Ishikawa (cell line): ENCODE measurements at regions not wholly inside any gene's neighbourhood (a gene's known extent, or its start where the extent isn't known, plus 50 kb on each side); places are given as distances from the start of the nearest gene placed in this dataset.

Source experiments
- CEBPB ChIP-seq: IDR thresholded peaks from 2 replicates; pipeline ENCODE4 v1.6.1; 2012
- CREB1 ChIP-seq: IDR thresholded peaks from 2 replicates; pipeline ENCODE4 v1.6.1; 2012; ENCODE audit warnings: low read depth
- EGR1 ChIP-seq: IDR thresholded peaks from 2 replicates; pipeline ENCODE4 v1.6.1; 2012
- EP300 ChIP-seq: IDR thresholded peaks from 2 replicates; pipeline ENCODE4 v1.6.1; 2012; ENCODE audit warnings: borderline replicate concordance
- FOXM1 ChIP-seq: IDR thresholded peaks from 2 replicates; pipeline ENCODE4 v1.6.1; 2012; ENCODE audit warnings: low read depth, borderline replicate concordance
- MAX ChIP-seq: IDR thresholded peaks from 2 replicates; pipeline ENCODE4 v1.6.1; 2012
- NFIC ChIP-seq: IDR thresholded peaks from 2 replicates; pipeline ENCODE4 v1.6.1; 2012
- RAD21 ChIP-seq: IDR thresholded peaks from 2 replicates; pipeline ENCODE4 v1.6.1; 2012; ENCODE audit warnings: low read depth
- REST ChIP-seq: IDR thresholded peaks from 2 replicates; pipeline ENCODE4 v1.6.1; 2012; ENCODE audit warnings: low read depth, mild to moderate bottlenecking
- TAF1 ChIP-seq: IDR thresholded peaks from 2 replicates; pipeline ENCODE4 v1.6.1; 2012; ENCODE audit warnings: low read depth, mild to moderate bottlenecking
- TCF12 ChIP-seq: IDR thresholded peaks from 2 replicates; pipeline ENCODE4 v1.6.1; 2012; ENCODE audit warnings: low read depth
- TEAD4 ChIP-seq: IDR thresholded peaks from 2 replicates; pipeline ENCODE4 v1.6.1; 2012
- YY1 ChIP-seq: IDR thresholded peaks from 2 replicates; pipeline ENCODE4 v1.6.1; 2012; ENCODE audit warnings: low read depth
- ZBTB7A ChIP-seq: IDR thresholded peaks from 2 replicates; pipeline ENCODE4 v1.6.1; 2012; ENCODE audit warnings: low read depth
- TF ChIP-seq, protein P1 (sequence below): IDR thresholded peaks from 2 replicates; pipeline ENCODE4 v1.6.1; 2012

GRCh38 chrX:99795495-99795894 is 614.6 kb downstream of the PCDH19 start:
- TF ChIP-seq ZBTB7A (no peak), RAD21 (no peak), NFIC (no peak), REST (no peak), TEAD4 (no peak), YY1 (no peak), EGR1 (no peak), EP300 (no peak), FOXM1 (no peak), TAF1 (no peak), TCF12 (no peak), CEBPB (no peak), CREB1 (no peak)
- TF ChIP-seq, protein P1, sequence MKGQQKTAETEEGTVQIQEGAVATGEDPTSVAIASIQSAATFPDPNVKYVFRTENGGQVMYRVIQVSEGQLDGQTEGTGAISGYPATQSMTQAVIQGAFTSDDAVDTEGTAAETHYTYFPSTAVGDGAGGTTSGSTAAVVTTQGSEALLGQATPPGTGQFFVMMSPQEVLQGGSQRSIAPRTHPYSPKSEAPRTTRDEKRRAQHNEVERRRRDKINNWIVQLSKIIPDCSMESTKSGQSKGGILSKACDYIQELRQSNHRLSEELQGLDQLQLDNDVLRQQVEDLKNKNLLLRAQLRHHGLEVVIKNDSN, result no peak

DNA sequence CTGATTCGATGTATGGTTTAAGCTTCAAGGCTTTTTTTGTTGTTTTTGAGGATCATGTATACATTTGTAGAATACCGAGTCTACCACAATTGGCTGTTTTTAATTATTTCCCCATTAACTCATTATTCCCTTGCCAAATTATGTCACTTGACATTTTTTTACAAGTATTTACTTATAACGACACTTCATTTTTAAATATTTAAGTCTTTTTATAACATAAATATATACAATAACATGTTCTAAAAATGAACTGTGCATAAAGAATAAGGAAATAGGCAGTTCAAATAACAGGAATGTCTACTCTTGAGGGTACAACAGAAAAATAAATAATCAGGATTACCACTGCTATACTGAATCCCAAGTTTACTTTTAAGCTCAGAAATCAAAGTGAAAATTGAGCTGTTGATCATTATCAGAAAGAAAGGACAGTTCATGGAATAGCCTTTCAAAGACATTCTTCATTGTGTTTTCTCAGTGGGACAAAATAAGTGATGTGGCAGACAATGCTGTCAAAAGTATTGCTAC is 627.5 kb downstream of the PCDH19 start:
- TF ChIP-seq TAF1, result no peak
- TF ChIP-seq, protein P1, result no peak
- TF ChIP-seq CREB1, result no peak
- no peak for TF ChIP-seq MAX
- no peak for TF ChIP-seq TEAD4
- TF ChIP-seq EGR1, result no peak
- TF ChIP-seq NFIC, result no peak
- TF ChIP-seq EP300, result no peak
- no peak for TF ChIP-seq REST
- no peak for TF ChIP-seq FOXM1
- no peak for TF ChIP-seq TCF12
- TF ChIP-seq YY1, result no peak
- TF ChIP-seq RAD21, result no peak
- TF ChIP-seq ZBTB7A, result no peak
- TF ChIP-seq CEBPB, result no peak

- no peak for TF ChIP-seq MAX
Measured at GRCh38 chrX:99777912-99778311, 632.2 kb downstream of the PCDH19 start.

GRCh38 chrX:99761731-99762130 is 648.3 kb downstream of the PCDH19 start:
- TF ChIP-seq TCF12 (no peak), NFIC (no peak), CEBPB (no peak), RAD21 (no peak)

- TF ChIP-seq TEAD4 (no peak), TAF1 (no peak), TCF12 (no peak), ZBTB7A (no peak), EP300 (no peak), EGR1 (no peak), REST (no peak), CREB1 (no peak)
Measured at GRCh38 chrX:99752776-99753175, 657.3 kb downstream of the PCDH19 start.
